ENCODE measurements at regions not wholly inside any gene's neighbourhood (a gene's known extent, or its start where the extent isn't known, plus 50 kb on each side); places are given as distances from the start of the nearest gene placed in this dataset.
"Not testable (repeated sequence)": the region's sequence is repeated elsewhere in the genome, so short reads cannot be mapped to it uniquely, and the experiment has no call there.

GRCh38 chr3:198145231-198145784 is 185.3 kb downstream of the LMLN start:
- H3K9me3 ChIP-seq; H3K27ac ChIP-seq; H3K4me3 ChIP-seq; H3K36me3 ChIP-seq; H3K27me3 ChIP-seq; H3K4me1 ChIP-seq; DNase-seq (ENCODE audit: low spot score in 2 of 2); intact Hi-C loops (cut with DNase I): not testable (repeated sequence)

DNA sequence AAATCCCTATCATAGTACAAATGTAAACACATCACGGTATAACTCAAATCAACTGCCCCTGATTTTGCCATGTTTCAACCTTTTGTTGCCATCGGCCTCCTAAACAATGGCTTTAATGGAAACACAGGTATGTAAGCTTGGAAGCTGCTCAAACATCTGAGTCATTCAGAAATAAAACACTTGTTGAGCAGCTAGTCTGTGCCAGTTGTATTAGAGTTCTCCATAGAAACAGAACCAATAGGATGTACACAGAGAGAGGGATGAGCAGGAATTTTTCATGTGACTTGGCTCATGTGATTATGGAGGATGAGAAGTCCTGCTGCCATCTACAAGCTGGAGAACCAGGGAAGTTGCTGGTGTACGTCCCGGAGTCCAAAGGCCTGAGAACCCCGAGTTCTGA is 186.1 kb downstream of the LMLN start:
- H3K4me3 ChIP-seq; H3K36me3 ChIP-seq; H3K9me3 ChIP-seq; H3K27ac ChIP-seq; H3K27me3 ChIP-seq; DNase-seq (ENCODE audit: low spot score in 2 of 2); intact Hi-C loops (cut with DNase I); H3K4me1 ChIP-seq: not testable (repeated sequence)

DNA sequence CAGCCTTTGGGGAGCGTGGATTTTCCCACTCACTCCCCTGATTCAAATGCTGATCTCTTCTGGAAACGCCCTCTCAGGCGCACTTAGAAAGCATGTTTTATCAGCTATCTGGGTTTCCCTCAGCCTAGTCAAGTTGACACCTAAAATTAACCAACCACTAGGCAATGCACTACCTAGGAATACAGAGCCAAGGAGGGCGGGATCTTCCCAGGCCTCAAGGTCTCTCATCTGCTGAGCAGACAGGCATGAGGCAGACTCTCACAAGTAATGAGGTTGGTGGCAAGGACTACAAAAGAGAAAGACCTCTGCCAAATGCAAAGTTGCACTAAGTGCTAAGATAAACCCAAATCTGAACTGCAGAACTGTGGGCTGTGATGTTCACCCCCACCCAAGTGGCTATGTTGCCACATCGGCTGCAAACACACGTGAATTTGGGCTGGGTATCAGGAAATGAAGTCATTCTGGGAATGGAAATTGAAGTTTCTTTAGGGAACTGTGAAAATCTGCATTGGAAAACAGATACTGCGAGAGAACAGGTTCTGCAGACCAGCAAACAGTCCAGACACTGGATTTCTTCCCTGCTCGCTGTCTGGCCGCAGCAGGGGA is 186.6 kb downstream of the LMLN start:
- H3K4me3 ChIP-seq; intact Hi-C loops (cut with DNase I); H3K27ac ChIP-seq: not testable (repeated sequence)

DNA sequence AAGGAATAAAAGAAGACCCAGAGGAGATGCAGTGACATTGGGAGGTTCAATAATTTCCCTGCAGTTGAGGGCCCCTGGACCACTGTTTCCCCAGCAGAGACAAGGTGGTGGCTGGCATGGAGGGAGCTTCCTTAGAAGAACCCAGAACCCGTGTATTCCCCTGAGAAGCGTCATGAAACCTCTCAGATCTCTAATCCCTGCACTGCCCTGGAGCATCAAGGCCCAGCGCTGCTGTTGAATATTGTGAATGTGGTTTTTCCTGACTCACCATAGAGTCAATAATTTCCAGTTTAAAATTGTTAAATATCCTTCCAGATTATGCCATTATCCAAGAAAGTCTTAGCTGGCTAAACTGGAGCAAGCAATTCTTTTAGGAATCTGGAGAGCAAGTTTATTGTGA is 187.2 kb downstream of the LMLN start:
- DNase-seq (ENCODE audit: low spot score in 2 of 2); H3K27me3 ChIP-seq; intact Hi-C loops (cut with DNase I); H3K4me1 ChIP-seq; H3K27ac ChIP-seq; H3K4me3 ChIP-seq; H3K36me3 ChIP-seq; H3K9me3 ChIP-seq: not testable (repeated sequence)

More for the DNA sequence above, 186.6 kb downstream of the LMLN start:
- H3K27me3 ChIP-seq; H3K9me3 ChIP-seq; H3K4me1 ChIP-seq; H3K36me3 ChIP-seq; DNase-seq (ENCODE audit: low spot score in 2 of 2): not testable (repeated sequence)

DNA sequence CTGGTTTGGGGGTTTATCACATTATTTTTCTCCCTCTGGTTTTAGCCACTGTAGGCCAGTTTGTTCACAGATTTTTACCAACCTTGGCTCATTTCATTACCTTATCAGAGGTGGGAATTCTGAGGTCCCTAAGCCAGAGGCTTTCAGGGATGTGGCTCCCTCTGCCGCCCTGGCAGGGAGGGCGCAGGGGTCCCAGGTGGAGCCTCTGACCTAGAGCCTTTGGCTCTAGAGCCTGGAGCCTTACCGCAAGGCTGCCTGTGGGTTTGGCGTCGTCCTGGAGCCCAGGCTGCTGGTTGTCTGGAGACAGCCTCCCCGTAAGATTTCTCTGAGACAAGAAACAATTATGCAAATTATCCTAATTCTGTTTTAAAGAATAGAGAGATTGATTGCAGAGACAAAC is 188.0 kb downstream of the LMLN start:
- H3K4me3 ChIP-seq; DNase-seq (ENCODE audit: low spot score in 2 of 2); H3K9me3 ChIP-seq; H3K4me1 ChIP-seq; intact Hi-C loops (cut with DNase I); H3K36me3 ChIP-seq; H3K27me3 ChIP-seq; H3K27ac ChIP-seq: not testable (repeated sequence)

DNA sequence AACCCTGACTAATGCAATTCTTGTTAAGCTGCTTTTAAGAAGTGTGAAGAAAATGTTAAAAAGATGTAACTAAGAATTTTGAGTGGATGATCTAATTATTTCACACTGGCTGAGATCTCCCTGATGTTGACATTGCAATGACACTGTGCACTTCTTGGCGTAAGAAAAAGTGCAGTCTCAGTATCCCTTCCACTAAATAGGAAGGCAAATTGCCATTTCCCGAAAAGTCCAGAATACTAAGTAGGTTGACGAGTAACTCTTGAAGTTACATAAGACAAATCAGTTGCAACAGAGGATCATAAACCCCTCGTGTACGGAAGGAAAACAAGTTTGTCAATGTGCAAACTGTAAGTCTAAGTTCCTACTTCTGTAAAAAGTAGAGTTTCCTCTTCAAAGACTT is 189.9 kb downstream of the LMLN start:
- H3K9me3 ChIP-seq; DNase-seq (ENCODE audit: low spot score in 2 of 2); H3K27ac ChIP-seq; intact Hi-C loops (cut with DNase I); H3K36me3 ChIP-seq; H3K27me3 ChIP-seq; H3K4me1 ChIP-seq; H3K4me3 ChIP-seq: not testable (repeated sequence)

DNA sequence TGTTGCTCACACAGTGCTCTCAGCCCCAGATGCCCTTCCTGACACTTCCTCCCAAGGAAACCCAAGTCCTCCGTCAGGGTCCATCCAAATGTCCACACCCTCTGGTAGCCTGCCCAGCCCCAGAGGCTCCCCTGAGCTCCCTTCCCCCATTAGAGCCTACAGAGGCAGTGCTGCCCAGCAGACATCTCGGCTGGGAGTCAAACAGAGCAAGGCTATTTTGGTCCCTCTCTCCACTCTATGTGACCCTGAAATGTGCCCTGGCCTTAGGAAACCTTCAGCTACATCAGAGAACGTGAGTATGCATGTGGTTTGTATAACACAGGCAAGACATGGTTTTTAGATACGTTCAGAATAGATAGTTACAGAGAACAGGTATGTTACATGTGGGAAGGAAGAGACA is 191.8 kb downstream of the LMLN start:
- H3K9me3 ChIP-seq; DNase-seq (ENCODE audit: low spot score in 2 of 2); H3K27ac ChIP-seq; H3K4me1 ChIP-seq; intact Hi-C loops (cut with DNase I); H3K4me3 ChIP-seq; H3K27me3 ChIP-seq; H3K36me3 ChIP-seq: not testable (repeated sequence)

DNA sequence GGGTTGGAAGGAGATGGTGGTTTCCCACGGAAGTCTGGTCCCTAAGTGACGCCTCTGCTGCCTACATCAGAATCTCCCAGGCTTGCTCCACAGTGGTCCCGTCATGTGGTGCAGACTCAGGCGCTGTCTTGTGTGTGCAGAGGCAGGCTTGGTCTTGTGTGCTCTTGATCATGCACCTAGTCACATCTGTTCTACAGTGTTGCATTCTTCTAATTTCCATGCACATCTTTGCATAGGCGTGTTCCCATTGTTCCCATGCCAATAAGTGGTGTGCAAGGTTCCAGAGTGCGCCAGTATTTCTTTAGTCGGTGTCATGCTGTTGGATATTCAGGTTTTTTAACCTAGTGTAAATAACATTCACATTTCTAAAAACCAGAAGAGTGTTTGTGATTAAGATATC is 195.8 kb downstream of the LMLN start:
- DNase-seq (ENCODE audit: low spot score in 2 of 2); H3K4me3 ChIP-seq; H3K4me1 ChIP-seq; H3K27me3 ChIP-seq; H3K9me3 ChIP-seq; intact Hi-C loops (cut with DNase I); H3K27ac ChIP-seq; H3K36me3 ChIP-seq: not testable (repeated sequence)

DNA sequence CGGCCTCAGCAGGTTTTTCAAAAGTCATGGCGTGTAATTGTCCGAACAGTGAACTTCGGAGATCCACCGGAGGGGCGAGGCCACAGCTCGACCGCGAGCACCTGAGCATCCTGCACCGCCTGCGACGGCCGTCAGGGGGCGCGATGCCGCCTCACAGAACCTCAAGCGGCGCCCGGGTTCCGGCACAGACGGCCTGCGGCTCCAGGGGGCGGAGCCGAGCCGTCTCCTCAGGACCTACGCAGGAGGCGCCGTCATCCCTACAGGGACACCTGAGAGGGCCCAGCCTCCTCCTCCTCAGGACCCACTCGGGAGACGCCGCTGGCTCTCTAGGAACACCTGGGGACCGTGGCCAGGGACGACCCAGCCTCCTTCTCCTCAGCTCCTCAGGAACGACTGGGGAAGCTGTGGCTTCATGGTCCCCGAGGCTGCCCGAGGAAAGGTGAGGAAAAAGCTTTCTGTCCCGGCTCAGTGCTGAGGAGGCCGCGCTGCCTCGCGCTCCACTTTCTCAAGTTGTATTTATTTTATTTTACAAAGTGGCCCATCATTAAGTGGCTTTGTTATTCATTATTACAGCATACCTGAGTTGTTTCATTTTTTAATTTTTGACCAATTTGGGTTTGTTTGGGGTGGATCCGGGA is 197.3 kb downstream of the LMLN start:
- H3K4me3 ChIP-seq; DNase-seq (ENCODE audit: low spot score in 2 of 2); H3K4me1 ChIP-seq; H3K27ac ChIP-seq; intact Hi-C loops (cut with DNase I); H3K36me3 ChIP-seq; H3K27me3 ChIP-seq; H3K9me3 ChIP-seq: not testable (repeated sequence)

DNA sequence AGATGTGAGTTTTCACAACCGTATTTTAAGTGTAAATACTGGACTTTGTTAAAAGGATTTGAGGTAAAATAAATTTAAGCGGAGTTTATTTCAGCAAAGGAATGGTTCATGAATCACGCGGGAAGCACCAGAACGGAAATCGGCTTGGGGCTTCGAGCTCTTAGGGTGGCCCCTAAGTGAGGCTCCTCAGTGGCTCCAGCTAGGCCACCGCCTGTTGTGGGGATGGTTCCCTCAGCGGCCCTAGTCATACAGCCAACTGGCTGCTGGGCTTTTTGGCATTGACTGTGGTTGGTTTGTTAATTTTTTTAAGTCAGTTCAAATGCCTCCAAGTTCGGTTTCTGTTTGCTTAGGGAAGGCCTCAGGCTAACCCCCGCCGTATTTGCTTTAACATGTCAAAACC is 198.0 kb downstream of the LMLN start:
- H3K4me1 ChIP-seq; H3K4me3 ChIP-seq; intact Hi-C loops (cut with DNase I); H3K27me3 ChIP-seq; H3K27ac ChIP-seq; DNase-seq (ENCODE audit: low spot score in 2 of 2); H3K36me3 ChIP-seq; H3K9me3 ChIP-seq: not testable (repeated sequence)

Measured in ascending aorta (tissue), 2 donors.